ENCODE measurements at regions not wholly inside any gene's neighbourhood (a gene's known extent, or its start where the extent isn't known, plus 50 kb on each side); places are given as distances from the start of the nearest gene placed in this dataset.
"Not testable (repeated sequence)": the region's sequence is repeated elsewhere in the genome, so short reads cannot be mapped to it uniquely, and the experiment has no call there.

DNA sequence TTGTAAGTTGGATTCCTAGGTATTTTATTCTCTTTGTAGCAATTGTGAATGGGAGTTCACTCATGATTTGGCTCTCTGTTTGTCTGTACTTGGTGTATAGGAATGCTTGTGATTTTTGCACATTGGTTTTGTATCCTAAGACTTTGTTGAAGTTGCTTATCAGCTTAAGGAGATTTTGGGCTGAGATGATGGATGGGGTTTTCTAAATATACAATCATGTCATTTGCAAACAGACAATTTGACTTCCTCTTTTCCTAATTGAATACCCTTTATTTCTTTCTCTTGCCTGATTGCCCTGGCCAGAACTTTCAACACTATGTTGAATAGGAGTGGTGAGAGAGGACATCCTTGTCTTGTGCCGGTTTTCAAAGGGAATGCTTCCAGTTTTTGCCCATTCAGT lies 391.8 kb downstream of the NPIPA7 start:
- H3K36me3 Mint-ChIP-seq, DNase-seq, CTCF ChIA-PET, H3K4me3 Mint-ChIP-seq, H3K27ac Mint-ChIP-seq, H3K4me1 Mint-ChIP-seq, H3K9me3 Mint-ChIP-seq, H3K27me3 Mint-ChIP-seq: not testable (repeated sequence)

DNA sequence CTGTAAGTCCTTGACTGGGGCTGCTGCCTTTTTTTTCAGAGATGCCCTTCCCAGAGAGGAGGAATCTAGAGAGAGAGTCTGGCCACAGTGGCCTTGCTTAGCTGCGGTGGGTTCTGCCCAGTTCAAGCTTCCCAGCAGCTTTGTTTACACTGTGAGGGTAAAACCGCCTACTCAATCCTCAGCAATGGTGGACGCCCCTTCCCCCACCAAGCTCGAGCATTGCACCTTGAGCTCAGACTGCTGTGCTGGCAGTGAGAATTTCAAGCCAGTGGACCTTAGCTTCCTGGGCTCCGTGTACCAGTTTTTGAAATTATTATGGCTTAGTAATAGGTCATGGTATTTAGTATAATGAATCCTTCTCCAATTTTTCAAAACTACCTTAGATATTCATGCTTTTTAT lies 395.4 kb downstream of the NPIPA7 start:
- no peak for DNase-seq
- H3K4me1 Mint-ChIP-seq: no peaks in the 10 kb centered on the region
- no peaks in the 10 kb centered on the region for H3K27me3 Mint-ChIP-seq
- no peak overlapping the region for H3K27ac Mint-ChIP-seq
- H3K9me3 Mint-ChIP-seq: no peaks in the 10 kb centered on the region
- H3K4me3 Mint-ChIP-seq: no peak overlapping the region
- CTCF ChIA-PET: no interaction called here
- no peaks in the 10 kb centered on the region for H3K36me3 Mint-ChIP-seq

- no peaks in the 10 kb centered on the region for H3K36me3 Mint-ChIP-seq
- no peak for DNase-seq
- no peak overlapping the region for H3K27ac Mint-ChIP-seq
- no peak overlapping the region for H3K4me3 Mint-ChIP-seq
- CTCF ChIA-PET: no interaction called here
- H3K27me3 Mint-ChIP-seq: no peaks in the 10 kb centered on the region
- H3K9me3 Mint-ChIP-seq: no peaks in the 10 kb centered on the region
- no peaks in the 10 kb centered on the region for H3K4me1 Mint-ChIP-seq
These were observed 399.4 kb downstream of the NPIPA7 start for GRCh38 chr16:16778332-16778731.

DNA sequence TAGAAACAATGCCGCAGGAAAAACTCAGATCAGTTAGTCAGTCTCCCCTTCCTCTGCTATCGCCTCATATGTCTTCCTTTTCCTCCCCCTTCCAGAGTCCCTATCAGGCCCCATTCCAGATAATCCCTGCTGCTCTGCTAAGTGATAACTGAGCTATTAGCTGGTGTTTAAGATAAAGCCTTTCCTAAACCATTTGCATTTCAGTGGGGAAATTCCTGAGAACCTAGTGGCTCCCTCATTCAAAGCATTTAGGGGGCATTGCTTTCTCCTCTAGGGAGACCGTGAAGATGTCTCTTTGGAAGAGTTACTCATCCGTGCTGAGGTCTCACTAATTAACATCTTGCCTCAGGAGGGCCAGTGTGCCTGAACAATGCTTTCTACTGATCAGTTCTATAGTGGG lies 401.6 kb downstream of the NPIPA7 start:
- no peak for DNase-seq
- H3K27me3 Mint-ChIP-seq: no peaks in the 10 kb centered on the region
- H3K9me3 Mint-ChIP-seq: no peaks in the 10 kb centered on the region
- no peak overlapping the region for H3K4me3 Mint-ChIP-seq
- H3K36me3 Mint-ChIP-seq: no peaks in the 10 kb centered on the region
- H3K4me1 Mint-ChIP-seq: no peaks in the 10 kb centered on the region
- H3K27ac Mint-ChIP-seq: no peak overlapping the region
- CTCF ChIA-PET: no interaction called here

GRCh38 chr16:16782153-16782552 lies 403.2 kb downstream of the NPIPA7 start:
- Mint-ChIP-seq H3K27ac (no peak overlapping the region), H3K4me3 (no peak overlapping the region), H3K4me1 (no peaks in the 10 kb centered on the region), H3K36me3 (no peaks in the 10 kb centered on the region), H3K27me3 (no peaks in the 10 kb centered on the region), H3K9me3 (no peaks in the 10 kb centered on the region)
- CTCF ChIA-PET: no interaction called here
- no peak for DNase-seq

- no peak overlapping the region for H3K4me3 Mint-ChIP-seq
- H3K27ac Mint-ChIP-seq: no peak overlapping the region
- H3K36me3 Mint-ChIP-seq: no peaks in the 10 kb centered on the region
- H3K4me1 Mint-ChIP-seq: no peaks in the 10 kb centered on the region
- CTCF ChIA-PET: no interaction called here
- peaks cover 2% of the 10 kb centered on the region for H3K9me3 Mint-ChIP-seq
- no peak for DNase-seq
- no peaks in the 10 kb centered on the region for H3K27me3 Mint-ChIP-seq
These were observed 409.1 kb downstream of the NPIPA7 start for GRCh38 chr16:16788004-16788403.

- no peak overlapping the region for H3K4me3 Mint-ChIP-seq
- H3K36me3 Mint-ChIP-seq: no peaks in the 10 kb centered on the region
- H3K4me1 Mint-ChIP-seq: no peaks in the 10 kb centered on the region
- H3K27ac Mint-ChIP-seq: no peak overlapping the region
- DNase-seq: no peak
- CTCF ChIA-PET: no interaction called here
- no peaks in the 10 kb centered on the region for H3K27me3 Mint-ChIP-seq
- H3K9me3 Mint-ChIP-seq: peaks cover 4% of the 10 kb centered on the region
These were observed 411.7 kb downstream of the NPIPA7 start for GRCh38 chr16:16790597-16790996.

GRCh38 chr16:16791051-16791450 lies 412.1 kb downstream of the NPIPA7 start:
- CTCF ChIA-PET: no interaction called here
- H3K4me1 Mint-ChIP-seq: no peaks in the 10 kb centered on the region
- peaks cover 4% of the 10 kb centered on the region for H3K9me3 Mint-ChIP-seq
- H3K27ac Mint-ChIP-seq: no peak overlapping the region
- H3K27me3 Mint-ChIP-seq: no peaks in the 10 kb centered on the region
- no peak for DNase-seq
- no peak overlapping the region for H3K4me3 Mint-ChIP-seq
- no peaks in the 10 kb centered on the region for H3K36me3 Mint-ChIP-seq

- CTCF ChIA-PET: no interaction called here
- Mint-ChIP-seq H3K9me3 (peaks cover 2% of the 10 kb centered on the region), H3K36me3 (no peaks in the 10 kb centered on the region), H3K4me1 (no peaks in the 10 kb centered on the region), H3K27ac (no peak overlapping the region), H3K27me3 (no peaks in the 10 kb centered on the region), H3K4me3 (no peak overlapping the region)
- peak; percentile 21 for DNase-seq
These were observed 418.3 kb downstream of the NPIPA7 start for GRCh38 chr16:16797239-16797638.

DNA sequence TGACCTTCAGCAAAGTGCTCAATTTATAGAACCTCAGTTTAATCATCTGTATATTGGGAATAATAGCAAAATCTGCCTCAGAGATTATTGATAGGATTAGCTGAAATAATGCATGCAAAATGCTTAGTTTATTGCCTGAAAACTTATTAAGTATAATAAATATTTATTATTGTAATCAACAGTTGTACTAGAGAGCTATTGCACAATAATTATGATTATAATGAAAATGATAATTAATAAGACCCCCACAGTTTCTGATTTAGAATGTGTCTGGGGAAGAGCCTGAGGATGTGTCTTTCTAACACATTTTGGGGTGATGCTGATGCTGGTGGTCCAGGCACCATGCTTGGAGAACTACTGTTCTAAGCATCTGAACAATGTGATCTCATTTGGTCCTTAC lies 419.6 kb downstream of the NPIPA7 start:
- CTCF ChIA-PET: no interaction called here

DNA sequence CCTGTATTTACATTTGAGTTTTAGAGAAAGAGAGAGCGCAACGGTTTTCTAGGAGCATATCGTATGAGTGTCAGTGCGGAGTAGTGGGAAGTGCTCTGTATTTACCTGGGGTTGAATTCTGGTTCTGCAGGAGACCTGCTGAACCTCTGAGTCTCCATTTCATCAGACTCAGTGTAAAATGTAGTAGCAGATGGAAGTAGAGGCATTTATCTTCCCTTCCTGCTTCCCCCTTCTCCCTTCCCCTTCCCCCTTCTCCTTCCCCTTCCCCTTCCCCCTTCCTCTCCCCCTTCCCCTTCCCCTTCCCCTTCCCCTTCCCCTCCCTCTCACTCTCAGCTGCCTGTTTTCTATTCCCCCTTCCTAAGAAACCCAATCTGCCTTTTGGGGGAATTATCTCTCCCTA lies 426.9 kb downstream of the NPIPA7 start:
- DNase-seq: no peak
- Mint-ChIP-seq H3K9me3 (no peaks in the 10 kb centered on the region), H3K36me3 (no peaks in the 10 kb centered on the region), H3K4me3 (no peak overlapping the region), H3K27ac (no peak overlapping the region), H3K4me1 (no peaks in the 10 kb centered on the region), H3K27me3 (no peaks in the 10 kb centered on the region)
- CTCF ChIA-PET: no interaction called here

More for the DNA sequence above, 419.6 kb downstream of the NPIPA7 start:
- Mint-ChIP-seq H3K27me3 (no peaks in the 10 kb centered on the region), H3K4me1 (no peaks in the 10 kb centered on the region), H3K9me3 (peaks cover 2% of the 10 kb centered on the region), H3K36me3 (no peaks in the 10 kb centered on the region), H3K4me3 (no peak overlapping the region), H3K27ac (no peak overlapping the region)
- DNase-seq: no peak

DNA sequence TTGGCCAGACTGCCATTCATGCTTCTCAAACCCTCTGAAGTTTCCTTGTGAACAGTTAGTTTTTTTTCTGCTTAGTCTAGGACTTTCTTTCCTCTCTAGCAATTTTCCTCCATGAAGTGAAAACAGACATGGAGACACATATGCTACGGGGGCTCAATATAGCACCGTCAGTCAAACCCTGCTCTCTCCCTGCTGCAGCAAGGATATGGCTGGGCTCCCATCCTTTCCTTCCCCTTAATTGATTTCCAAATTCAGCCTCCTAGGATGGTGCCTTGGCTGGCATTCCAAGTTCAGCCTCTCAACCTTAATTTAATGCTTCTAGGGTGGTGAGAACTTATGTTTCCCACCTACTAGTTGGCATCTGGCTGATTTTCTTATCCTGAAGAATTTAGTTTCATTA lies 436.7 kb downstream of the NPIPA7 start:
- Mint-ChIP-seq H3K27ac (no peak overlapping the region), H3K4me1 (no peaks in the 10 kb centered on the region), H3K4me3 (no peak overlapping the region), H3K27me3 (no peaks in the 10 kb centered on the region), H3K9me3 (no peaks in the 10 kb centered on the region), H3K36me3 (no peaks in the 10 kb centered on the region)
- no peak for DNase-seq
- CTCF ChIA-PET: no interaction called here

DNA sequence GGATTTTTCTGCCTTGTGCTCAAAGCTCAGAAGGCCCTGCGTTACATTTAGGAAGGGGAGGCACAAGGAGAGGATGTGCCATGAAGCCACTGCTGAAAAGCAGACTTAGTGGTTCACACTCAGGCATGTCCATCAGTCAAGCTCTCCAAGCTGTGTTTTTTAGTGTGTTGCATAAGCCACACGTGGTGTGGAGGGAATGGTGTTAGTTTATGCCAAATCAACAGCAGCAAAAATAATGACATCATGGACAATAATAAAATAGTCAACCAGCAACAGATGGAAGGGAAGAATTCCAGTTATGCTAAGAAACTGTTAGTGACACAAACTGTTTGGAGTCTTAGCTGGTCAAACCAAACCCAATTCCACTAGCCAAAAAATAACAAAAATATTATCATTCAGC lies 438.3 kb downstream of the NPIPA7 start:
- Mint-ChIP-seq H3K27ac (no peak overlapping the region), H3K4me3 (no peak overlapping the region), H3K36me3 (no peaks in the 10 kb centered on the region), H3K4me1 (no peaks in the 10 kb centered on the region), H3K9me3 (peaks cover 4% of the 10 kb centered on the region), H3K27me3 (no peaks in the 10 kb centered on the region)
- CTCF ChIA-PET: no interaction called here
- DNase-seq: no peak

- Mint-ChIP-seq H3K4me3 (no peak overlapping the region), H3K9me3 (peaks cover 6% of the 10 kb centered on the region), H3K27me3 (no peaks in the 10 kb centered on the region), H3K36me3 (no peaks in the 10 kb centered on the region), H3K4me1 (no peaks in the 10 kb centered on the region), H3K27ac (no peak overlapping the region)
- no peak for DNase-seq
- CTCF ChIA-PET: no interaction called here
These were observed 442.3 kb downstream of the NPIPA7 start for GRCh38 chr16:16821261-16821660.

GRCh38 chr16:16828913-16829398 lies 450.0 kb downstream of the NPIPA7 start:
- CTCF ChIA-PET: no interaction called here
- no peak for DNase-seq
- no peaks in the 10 kb centered on the region for H3K4me1 Mint-ChIP-seq
- H3K4me3 Mint-ChIP-seq: no peak overlapping the region
- no peak overlapping the region for H3K27ac Mint-ChIP-seq
- H3K27me3 Mint-ChIP-seq: peaks cover 4% of the 10 kb centered on the region
- H3K36me3 Mint-ChIP-seq: no peaks in the 10 kb centered on the region
- peaks cover 2% of the 10 kb centered on the region for H3K9me3 Mint-ChIP-seq

GRCh38 chr16:16830401-16830800 lies 451.5 kb downstream of the NPIPA7 start:
- Mint-ChIP-seq H3K9me3 (peaks cover 1% of the 10 kb centered on the region), H3K4me1 (no peaks in the 10 kb centered on the region), H3K36me3 (no peaks in the 10 kb centered on the region), H3K27ac (no peak overlapping the region), H3K27me3 (peaks cover 4% of the 10 kb centered on the region), H3K4me3 (no peak overlapping the region)
- CTCF ChIA-PET: no interaction called here
- no peak for DNase-seq
